ENCODE measurements at regions not wholly inside any gene's neighbourhood (a gene's known extent, or its start where the extent isn't known, plus 50 kb on each side); places are given as distances from the start of the nearest gene placed in this dataset.

GRCh38 chr6:154656660-154657059, 76.6 kb upstream of the SCAF8 start:
- no peak for TF ChIP-seq CTCF (IDR thresholded peaks at IDR 0.05)
- no peak for TF ChIP-seq MXI1 (IDR thresholded peaks at IDR 0.05; ENCODE audit: low read depth, low read length)
- TF ChIP-seq POLR2AphosphoS5 (IDR thresholded peaks at IDR 0.05; ENCODE audit: low read depth, low read length), result no peak
- no peak for TF ChIP-seq FOXM1 (IDR thresholded peaks at IDR 0.05; ENCODE audit: low read depth)
- no peak for TF ChIP-seq RFX5 (IDR thresholded peaks at IDR 0.05; ENCODE audit: low read length)
- TF ChIP-seq EP300 (IDR thresholded peaks at IDR 0.05; ENCODE audit: borderline replicate concordance in 1 of 2, low read depth in 1 of 2, low read length in 1 of 2), result no peak
